ENCODE measurements at regions not wholly inside any gene's neighbourhood (a gene's known extent, or its start where the extent isn't known, plus 50 kb on each side); places are given as distances from the start of the nearest gene placed in this dataset.

DNA sequence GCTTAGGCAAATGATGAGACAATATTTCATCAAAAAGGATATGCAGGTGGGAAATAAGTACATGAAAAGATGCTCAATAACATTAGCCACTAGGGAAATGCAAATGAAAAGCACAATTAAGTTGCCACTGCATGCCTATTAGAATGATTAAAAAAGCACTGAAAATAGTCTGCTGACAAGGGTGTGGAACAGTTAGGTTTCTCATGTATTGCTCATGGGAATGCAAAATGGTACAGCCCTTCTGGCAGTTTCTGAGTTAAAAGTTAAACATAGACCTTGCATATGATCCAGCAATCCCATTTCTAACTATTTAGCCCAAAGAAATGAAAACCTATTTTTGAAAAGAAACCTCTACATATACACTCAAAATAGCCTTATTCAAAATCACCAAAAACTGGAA, 393.0 kb downstream of the BMP4 start:
- Histone ChIP-seq H3K27me3 (ENCODE audit: insufficient read depth) (no peaks in the 10 kb centered on the region), H3K9me3 (no peaks in the 10 kb centered on the region), H3K4me1 (ENCODE audit: control insufficient read depth in 1 of 2, insufficient read depth in 2 of 2, low read depth in 1 of 2, low read length in 1 of 2) (no peaks in the 10 kb centered on the region), H4K20me1 (ENCODE audit: insufficient read depth) (no peaks in the 10 kb centered on the region), H3K4me3 (ENCODE audit: low read depth in 2 of 2, low read length in 1 of 2) (no peak overlapping the region), H3K27ac (ENCODE audit: low read depth in 2 of 2, low read length in 1 of 2) (no peak overlapping the region), H3F3A (replicated peaks; ENCODE audit: insufficient read depth) (no peaks in the 10 kb centered on the region), H3K79me2 (ENCODE audit: insufficient read depth) (no peaks in the 10 kb centered on the region), H2AFZ (ENCODE audit: low read depth) (no peak overlapping the region), H3K36me3 (replicated peaks in 1 of 2; ENCODE audit: control insufficient read depth in 1 of 2, insufficient read depth in 2 of 2, low read length in 1 of 2) (no peaks in the 10 kb centered on the region), H3K4me2 (no peak overlapping the region), H3K9me2 (no peaks in the 10 kb centered on the region), H3K9ac (no peak overlapping the region)
- no peak for DNase-seq
- POLR2A ChIA-PET = no interaction called here
- CTCF ChIA-PET = no interaction called here
- TF ChIP-seq CHD2 (IDR thresholded peaks at IDR 0.05; ENCODE audit: low read length, partially characterized antibody) = no peak
- TF ChIP-seq, protein P1, sequence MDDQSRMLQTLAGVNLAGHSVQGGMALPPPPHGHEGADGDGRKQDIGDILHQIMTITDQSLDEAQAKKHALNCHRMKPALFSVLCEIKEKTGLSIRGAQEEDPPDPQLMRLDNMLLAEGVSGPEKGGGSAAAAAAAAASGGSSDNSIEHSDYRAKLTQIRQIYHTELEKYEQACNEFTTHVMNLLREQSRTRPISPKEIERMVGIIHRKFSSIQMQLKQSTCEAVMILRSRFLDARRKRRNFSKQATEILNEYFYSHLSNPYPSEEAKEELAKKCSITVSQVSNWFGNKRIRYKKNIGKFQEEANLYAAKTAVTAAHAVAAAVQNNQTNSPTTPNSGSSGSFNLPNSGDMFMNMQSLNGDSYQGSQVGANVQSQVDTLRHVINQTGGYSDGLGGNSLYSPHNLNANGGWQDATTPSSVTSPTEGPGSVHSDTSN (IDR thresholded peaks at IDR 0.05) = no peak
- TF ChIP-seq FOXJ3 (CRISPR knock-in tag; IDR thresholded peaks at IDR 0.05) = no peak
- TF ChIP-seq MXI1 (IDR thresholded peaks at IDR 0.05; ENCODE audit: low read depth, low read length) = no peak
- TF ChIP-seq FOSL2 (IDR thresholded peaks at IDR 0.05; ENCODE audit: borderline replicate concordance, low read depth) = no peak
- no peak for TF ChIP-seq YY1 (IDR thresholded peaks at IDR 0.05; ENCODE audit: low read depth)
- TF ChIP-seq, protein P2, sequence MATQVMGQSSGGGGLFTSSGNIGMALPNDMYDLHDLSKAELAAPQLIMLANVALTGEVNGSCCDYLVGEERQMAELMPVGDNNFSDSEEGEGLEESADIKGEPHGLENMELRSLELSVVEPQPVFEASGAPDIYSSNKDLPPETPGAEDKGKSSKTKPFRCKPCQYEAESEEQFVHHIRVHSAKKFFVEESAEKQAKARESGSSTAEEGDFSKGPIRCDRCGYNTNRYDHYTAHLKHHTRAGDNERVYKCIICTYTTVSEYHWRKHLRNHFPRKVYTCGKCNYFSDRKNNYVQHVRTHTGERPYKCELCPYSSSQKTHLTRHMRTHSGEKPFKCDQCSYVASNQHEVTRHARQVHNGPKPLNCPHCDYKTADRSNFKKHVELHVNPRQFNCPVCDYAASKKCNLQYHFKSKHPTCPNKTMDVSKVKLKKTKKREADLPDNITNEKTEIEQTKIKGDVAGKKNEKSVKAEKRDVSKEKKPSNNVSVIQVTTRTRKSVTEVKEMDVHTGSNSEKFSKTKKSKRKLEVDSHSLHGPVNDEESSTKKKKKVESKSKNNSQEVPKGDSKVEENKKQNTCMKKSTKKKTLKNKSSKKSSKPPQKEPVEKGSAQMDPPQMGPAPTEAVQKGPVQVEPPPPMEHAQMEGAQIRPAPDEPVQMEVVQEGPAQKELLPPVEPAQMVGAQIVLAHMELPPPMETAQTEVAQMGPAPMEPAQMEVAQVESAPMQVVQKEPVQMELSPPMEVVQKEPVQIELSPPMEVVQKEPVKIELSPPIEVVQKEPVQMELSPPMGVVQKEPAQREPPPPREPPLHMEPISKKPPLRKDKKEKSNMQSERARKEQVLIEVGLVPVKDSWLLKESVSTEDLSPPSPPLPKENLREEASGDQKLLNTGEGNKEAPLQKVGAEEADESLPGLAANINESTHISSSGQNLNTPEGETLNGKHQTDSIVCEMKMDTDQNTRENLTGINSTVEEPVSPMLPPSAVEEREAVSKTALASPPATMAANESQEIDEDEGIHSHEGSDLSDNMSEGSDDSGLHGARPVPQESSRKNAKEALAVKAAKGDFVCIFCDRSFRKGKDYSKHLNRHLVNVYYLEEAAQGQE (IDR thresholded peaks at IDR 0.05; ENCODE audit: low read depth, low read length) = no peak
- TF ChIP-seq RCOR1 (IDR thresholded peaks at IDR 0.05; ENCODE audit: low read length) = no peak
- TF ChIP-seq NRF1 (IDR thresholded peaks at IDR 0.05; ENCODE audit: low read depth, low read length) = no peak
- no peak for TF ChIP-seq TCF12 (IDR thresholded peaks at IDR 0.05)
- no peak for TF ChIP-seq EP300 (IDR thresholded peaks at IDR 0.05; ENCODE audit: borderline replicate concordance in 1 of 2, low read depth in 1 of 2, low read length in 1 of 2)
- TF ChIP-seq, protein P3, sequence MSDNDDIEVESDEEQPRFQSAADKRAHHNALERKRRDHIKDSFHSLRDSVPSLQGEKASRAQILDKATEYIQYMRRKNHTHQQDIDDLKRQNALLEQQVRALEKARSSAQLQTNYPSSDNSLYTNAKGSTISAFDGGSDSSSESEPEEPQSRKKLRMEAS (IDR thresholded peaks at IDR 0.05; ENCODE audit: low read depth) = no peak
- TF ChIP-seq GATA2 (CRISPR knock-in tag; IDR thresholded peaks at IDR 0.05) = no peak
- no peak for TF ChIP-seq RAD21 (IDR thresholded peaks at IDR 0.05; ENCODE audit: low read length)
- TF ChIP-seq GABPA (IDR thresholded peaks at IDR 0.05; ENCODE audit: low read depth) = no peak

DNA sequence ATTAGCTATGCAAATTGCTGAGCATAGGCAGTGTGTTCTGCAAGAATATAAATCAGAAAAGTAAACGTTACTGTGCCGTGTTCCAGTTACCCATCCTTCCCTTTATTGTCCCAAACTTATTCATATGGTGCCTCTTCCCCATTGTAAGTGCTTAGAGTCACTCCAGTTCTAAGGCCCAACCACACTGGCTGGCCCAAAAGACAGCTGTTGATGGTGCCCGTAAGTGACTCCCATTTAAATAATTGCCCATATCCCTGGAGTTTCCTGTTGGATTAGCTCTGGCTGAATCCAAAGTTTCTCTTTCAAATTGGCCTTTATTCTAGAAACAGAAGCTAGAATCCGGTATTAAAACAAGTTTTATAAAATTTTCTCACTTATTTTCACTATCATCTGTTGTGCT, 400.1 kb upstream of the DDHD1 start:
- Histone ChIP-seq H3K79me2 (ENCODE audit: insufficient read depth) (no peaks in the 10 kb centered on the region), H4K20me1 (ENCODE audit: insufficient read depth) (no peaks in the 10 kb centered on the region), H3K9me2 (no peaks in the 10 kb centered on the region), H3K9ac (no peak overlapping the region), H3K4me3 (ENCODE audit: low read depth in 2 of 2, low read length in 1 of 2) (no peak overlapping the region), H3K27me3 (ENCODE audit: insufficient read depth) (no peaks in the 10 kb centered on the region), H3K4me1 (ENCODE audit: control insufficient read depth in 1 of 2, insufficient read depth in 2 of 2, low read depth in 1 of 2, low read length in 1 of 2) (no peaks in the 10 kb centered on the region), H3K27ac (ENCODE audit: low read depth in 2 of 2, low read length in 1 of 2) (no peak overlapping the region), H2AFZ (ENCODE audit: low read depth) (no peak overlapping the region), H3K36me3 (replicated peaks in 1 of 2; ENCODE audit: control insufficient read depth in 1 of 2, insufficient read depth in 2 of 2, low read length in 1 of 2) (no peaks in the 10 kb centered on the region), H3K4me2 (no peak overlapping the region), H3K9me3 (no peaks in the 10 kb centered on the region), H3F3A (replicated peaks; ENCODE audit: insufficient read depth) (no peaks in the 10 kb centered on the region)
- POLR2A ChIA-PET = no interaction called here
- TF ChIP-seq TEAD4 (IDR thresholded peaks at IDR 0.05; ENCODE audit: borderline replicate concordance, insufficient read depth) = no peak
- TF ChIP-seq MXI1 (IDR thresholded peaks at IDR 0.05; ENCODE audit: low read depth, low read length) = no peak
- no peak for TF ChIP-seq JUND (IDR thresholded peaks at IDR 0.05)
- no peak for TF ChIP-seq NFIC (IDR thresholded peaks at IDR 0.05; ENCODE audit: borderline replicate concordance)
- TF ChIP-seq, protein P4, sequence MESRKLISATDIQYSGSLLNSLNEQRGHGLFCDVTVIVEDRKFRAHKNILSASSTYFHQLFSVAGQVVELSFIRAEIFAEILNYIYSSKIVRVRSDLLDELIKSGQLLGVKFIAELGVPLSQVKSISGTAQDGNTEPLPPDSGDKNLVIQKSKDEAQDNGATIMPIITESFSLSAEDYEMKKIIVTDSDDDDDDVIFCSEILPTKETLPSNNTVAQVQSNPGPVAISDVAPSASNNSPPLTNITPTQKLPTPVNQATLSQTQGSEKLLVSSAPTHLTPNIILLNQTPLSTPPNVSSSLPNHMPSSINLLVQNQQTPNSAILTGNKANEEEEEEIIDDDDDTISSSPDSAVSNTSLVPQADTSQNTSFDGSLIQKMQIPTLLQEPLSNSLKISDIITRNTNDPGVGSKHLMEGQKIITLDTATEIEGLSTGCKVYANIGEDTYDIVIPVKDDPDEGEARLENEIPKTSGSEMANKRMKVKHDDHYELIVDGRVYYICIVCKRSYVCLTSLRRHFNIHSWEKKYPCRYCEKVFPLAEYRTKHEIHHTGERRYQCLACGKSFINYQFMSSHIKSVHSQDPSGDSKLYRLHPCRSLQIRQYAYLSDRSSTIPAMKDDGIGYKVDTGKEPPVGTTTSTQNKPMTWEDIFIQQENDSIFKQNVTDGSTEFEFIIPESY (IDR thresholded peaks at IDR 0.05; ENCODE audit: borderline replicate concordance, low read depth) = no peak
- TF ChIP-seq, protein P5, sequence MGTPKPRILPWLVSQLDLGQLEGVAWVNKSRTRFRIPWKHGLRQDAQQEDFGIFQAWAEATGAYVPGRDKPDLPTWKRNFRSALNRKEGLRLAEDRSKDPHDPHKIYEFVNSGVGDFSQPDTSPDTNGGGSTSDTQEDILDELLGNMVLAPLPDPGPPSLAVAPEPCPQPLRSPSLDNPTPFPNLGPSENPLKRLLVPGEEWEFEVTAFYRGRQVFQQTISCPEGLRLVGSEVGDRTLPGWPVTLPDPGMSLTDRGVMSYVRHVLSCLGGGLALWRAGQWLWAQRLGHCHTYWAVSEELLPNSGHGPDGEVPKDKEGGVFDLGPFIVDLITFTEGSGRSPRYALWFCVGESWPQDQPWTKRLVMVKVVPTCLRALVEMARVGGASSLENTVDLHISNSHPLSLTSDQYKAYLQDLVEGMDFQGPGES (IDR thresholded peaks at IDR 0.05; ENCODE audit: low read depth, low read length) = no peak
- no peak for TF ChIP-seq RFX5 (IDR thresholded peaks at IDR 0.05; ENCODE audit: low read length)
- TF ChIP-seq TAF1 (IDR thresholded peaks at IDR 0.05; ENCODE audit: borderline replicate concordance, low read depth, low read length) = no peak
- TF ChIP-seq SMC3 (IDR thresholded peaks at IDR 0.05; ENCODE audit: low read depth, low read length) = no peak
- WGBS (ENCODE audit: low lambda C conversion rate) = 35% methylated on average over 4 of the region's 4 CpGs
- DNase-seq = no peak
- CTCF ChIA-PET = interaction anchor here (1.1 to 1.4 kb wide), 3 partner anchors 11 to 622 kb away, joined by 3 to 6 read pairs (median 3); no protein-coding TSS in a partner anchor
